Breast epithelium (tissue), 4 donors: ENCODE measurements at regions not wholly inside any gene's neighbourhood (a gene's known extent, or its start where the extent isn't known, plus 50 kb on each side); places are given as distances from the start of the nearest gene placed in this dataset.

ENCODE experiments used
- DNase-seq, 2 donors: peaks; one replicate each; pipeline ENCODE4 v3.0.0-alpha.2; 2019; ENCODE audit warnings: low spot score in 2 of 2
- H3K27ac ChIP-seq, 2 donors: fragments of 200-600 bp; sonication (generic) in 1 of 2; one replicate each; pipeline ENCODE4 v1.5.1; 2016 to 2019; ENCODE audit warnings: mild to moderate bottlenecking in 1 of 2
- H3K27me3 ChIP-seq, 2 donors: fragments of 200-600 bp; sonication (generic) in 1 of 2; one replicate each; pipeline versions ENCODE4 v1.5.1 to v1.6.0; 2017 to 2019; ENCODE audit warnings: control low read depth in 1 of 2, mild to moderate bottlenecking in 1 of 2
- H3K36me3 ChIP-seq: fragments of 200-600 bp; one replicate; pipeline ENCODE4 v1.5.1; 2019
- H3K4me1 ChIP-seq, 2 donors: fragments of 200-600 bp; sonication (generic); one replicate each; pipeline ENCODE4 v1.5.1; 2016 to 2019; ENCODE audit warnings: control low read depth in 1 of 2
- H3K4me3 ChIP-seq, 3 donors: fragments of 200-600 bp; sonication (generic); 1 replicate in 2 of 3; 2 replicates in 1 of 3; pipeline ENCODE4 v1.5.1; 2016 to 2019; ENCODE audit warnings: mild to moderate bottlenecking in 3 of 3, moderate library complexity in 2 of 3
- H3K9me3 ChIP-seq, 2 donors: fragments of 200-600 bp; sonication (generic) in 1 of 2; one replicate each; pipeline ENCODE4 v1.5.1; 2016 to 2019; ENCODE audit warnings: control low read depth in 1 of 2
- POLR2A ChIP-seq: fragments of 450-650 bp; IDR thresholded peaks from one replicate; pipeline ENCODE4 v1.6.1; 2016; ENCODE audit warnings: antibody characterized with exemption, mild to moderate bottlenecking, moderate library complexity
- POLR2AphosphoS5 ChIP-seq, 3 donors: sonication (generic); formaldehyde crosslinking; IDR thresholded peaks; one replicate each; pipeline ENCODE4 v1.6.1; 2017; ENCODE audit warnings: antibody characterized with exemption in 3 of 3
- intact Hi-C: fragments of 100-400 bp; cut with DNase I; formaldehyde crosslinking; loops from one replicate; pipeline ENCODE4 v1.15.1; 2023; ENCODE audit warnings: low total_unique reads
- TF ChIP-seq, protein P1 (sequence below), 3 donors: fragments of 450-650 bp; IDR thresholded peaks; one replicate each; pipeline ENCODE4 v1.5.1; 2016 to 2017; ENCODE audit warnings: antibody characterized with exemption in 3 of 3, mild to moderate bottlenecking in 3 of 3, moderate library complexity in 3 of 3

DNA sequence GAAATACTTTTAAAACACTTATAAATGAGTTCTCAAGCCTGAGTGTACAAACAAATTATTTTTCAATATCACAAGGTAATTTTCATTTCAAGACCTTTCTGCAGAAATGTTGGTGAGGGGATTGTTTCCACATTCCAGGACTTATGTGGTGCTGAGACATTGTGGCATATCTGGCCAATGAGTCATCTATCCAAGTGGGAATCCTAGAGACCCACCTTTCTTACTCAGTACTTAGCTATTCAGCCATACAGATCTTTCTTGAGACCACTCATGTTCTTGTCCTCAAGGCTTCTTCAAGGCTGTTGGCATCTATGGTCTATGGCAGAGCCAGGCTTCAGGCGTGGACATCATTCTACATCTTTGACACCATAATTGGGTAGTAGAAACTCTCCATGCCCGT, 225.4 kb downstream of the DKK1 start:
- no peak overlapping the region for H3K4me3 ChIP-seq
- DNase-seq = no peak
- H3K9me3 ChIP-seq = no peaks in the 10 kb centered on the region
- TF ChIP-seq, protein P1, sequence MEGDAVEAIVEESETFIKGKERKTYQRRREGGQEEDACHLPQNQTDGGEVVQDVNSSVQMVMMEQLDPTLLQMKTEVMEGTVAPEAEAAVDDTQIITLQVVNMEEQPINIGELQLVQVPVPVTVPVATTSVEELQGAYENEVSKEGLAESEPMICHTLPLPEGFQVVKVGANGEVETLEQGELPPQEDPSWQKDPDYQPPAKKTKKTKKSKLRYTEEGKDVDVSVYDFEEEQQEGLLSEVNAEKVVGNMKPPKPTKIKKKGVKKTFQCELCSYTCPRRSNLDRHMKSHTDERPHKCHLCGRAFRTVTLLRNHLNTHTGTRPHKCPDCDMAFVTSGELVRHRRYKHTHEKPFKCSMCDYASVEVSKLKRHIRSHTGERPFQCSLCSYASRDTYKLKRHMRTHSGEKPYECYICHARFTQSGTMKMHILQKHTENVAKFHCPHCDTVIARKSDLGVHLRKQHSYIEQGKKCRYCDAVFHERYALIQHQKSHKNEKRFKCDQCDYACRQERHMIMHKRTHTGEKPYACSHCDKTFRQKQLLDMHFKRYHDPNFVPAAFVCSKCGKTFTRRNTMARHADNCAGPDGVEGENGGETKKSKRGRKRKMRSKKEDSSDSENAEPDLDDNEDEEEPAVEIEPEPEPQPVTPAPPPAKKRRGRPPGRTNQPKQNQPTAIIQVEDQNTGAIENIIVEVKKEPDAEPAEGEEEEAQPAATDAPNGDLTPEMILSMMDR (IDR thresholded peaks at IDR 0.05) = no peak
- TF ChIP-seq POLR2AphosphoS5 (IDR thresholded peaks at IDR 0.05) (no peak), POLR2A (no peak)
- H3K27me3 ChIP-seq = no peaks in the 10 kb centered on the region
- no peaks in the 10 kb centered on the region for H3K4me1 ChIP-seq
- intact Hi-C loops = no loop called here
- H3K36me3 ChIP-seq = no peaks in the 10 kb centered on the region
- H3K27ac ChIP-seq = no peak overlapping the region

DNA sequence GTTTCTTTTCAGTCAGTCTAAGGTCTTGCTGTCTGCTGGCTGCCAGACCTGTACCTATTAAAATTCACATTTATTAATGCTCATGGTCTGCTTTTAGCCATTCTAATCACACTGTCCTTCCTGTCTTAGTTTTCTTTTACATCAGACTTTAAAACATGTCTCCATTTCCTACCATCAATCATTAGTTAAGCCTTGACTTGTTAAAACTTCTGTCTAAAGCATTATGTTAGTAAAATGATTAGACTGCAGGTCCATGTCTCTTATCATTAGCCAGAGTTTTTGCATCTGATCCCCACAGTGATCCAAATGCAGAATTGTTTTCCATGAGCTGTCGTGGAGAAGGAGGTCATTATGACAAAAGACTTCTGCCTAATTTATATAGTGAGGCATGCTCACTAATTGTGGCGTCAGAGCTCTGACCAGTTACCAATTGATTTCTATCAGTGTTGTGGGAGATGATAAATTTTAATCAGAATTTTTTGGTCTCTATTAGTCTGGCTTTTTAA, 226.5 kb downstream of the DKK1 start:
- Histone ChIP-seq H3K4me3 (no peak overlapping the region), H3K36me3 (no peaks in the 10 kb centered on the region), H3K9me3 (no peaks in the 10 kb centered on the region), H3K4me1 (no peaks in the 10 kb centered on the region), H3K27ac (no peak overlapping the region), H3K27me3 (no peaks in the 10 kb centered on the region)
- DNase-seq = no peak
- TF ChIP-seq POLR2A = no peak
- TF ChIP-seq, protein P1 (IDR thresholded peaks at IDR 0.05) = no peak
- TF ChIP-seq POLR2AphosphoS5 (IDR thresholded peaks at IDR 0.05) = no peak
- intact Hi-C loops = no loop called here

DNA sequence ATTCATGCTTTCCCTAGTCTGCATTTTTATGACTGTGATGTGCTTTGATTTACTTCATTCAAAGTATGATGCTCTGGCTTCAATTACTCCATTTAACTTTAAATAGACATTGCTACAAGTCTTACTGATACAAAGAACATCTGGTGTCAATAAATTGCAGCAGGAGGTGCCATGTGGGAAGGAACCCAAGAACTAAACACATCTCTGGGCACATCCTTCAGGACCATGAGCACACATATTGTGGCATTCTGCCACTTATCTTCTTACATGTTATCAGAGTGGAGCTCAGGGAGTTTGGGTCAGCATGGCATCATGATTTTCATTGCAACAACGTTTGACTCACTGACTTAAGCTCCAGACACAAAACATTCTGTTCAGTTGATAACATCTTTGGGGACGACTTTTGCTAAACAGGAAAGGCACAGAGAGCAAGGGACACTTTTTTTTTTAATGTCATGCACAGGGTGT, 227.0 kb downstream of the DKK1 start:
- Histone ChIP-seq H3K4me1 (no peaks in the 10 kb centered on the region), H3K27me3 (no peaks in the 10 kb centered on the region), H3K9me3 (no peaks in the 10 kb centered on the region), H3K36me3 (no peaks in the 10 kb centered on the region), H3K4me3 (no peak overlapping the region), H3K27ac (no peak overlapping the region)
- no peak for DNase-seq
- intact Hi-C loops = no loop called here
- TF ChIP-seq POLR2AphosphoS5 (IDR thresholded peaks at IDR 0.05) = no peak
- no peak for TF ChIP-seq POLR2A
- TF ChIP-seq, protein P1 (IDR thresholded peaks at IDR 0.05) = no peak

DNA sequence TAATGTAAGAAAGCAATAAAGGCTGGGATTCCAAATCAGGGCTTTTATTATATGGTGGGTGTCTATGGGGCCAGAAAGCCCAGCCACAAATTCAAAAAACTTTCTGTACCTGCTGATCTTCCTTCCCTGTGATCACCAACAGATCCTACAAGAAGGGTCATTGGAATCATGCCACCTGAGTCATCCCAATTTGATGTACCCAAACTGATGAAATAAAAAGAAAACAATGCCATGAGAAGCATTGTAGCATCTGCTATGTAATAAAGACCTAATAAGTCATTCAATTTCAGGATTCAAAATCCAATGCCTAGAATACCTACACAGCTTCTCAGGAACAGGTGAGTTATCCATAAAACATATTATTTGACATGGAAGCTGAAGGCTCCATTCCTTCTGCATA, 228.8 kb downstream of the DKK1 start:
- intact Hi-C loops = no loop called here
- no peak overlapping the region for H3K27ac ChIP-seq
- no peaks in the 10 kb centered on the region for H3K4me1 ChIP-seq
- H3K27me3 ChIP-seq = no peaks in the 10 kb centered on the region
- no peak overlapping the region for H3K4me3 ChIP-seq
- DNase-seq = no peak
- no peaks in the 10 kb centered on the region for H3K36me3 ChIP-seq
- TF ChIP-seq POLR2AphosphoS5 (IDR thresholded peaks at IDR 0.05) (no peak), POLR2A (no peak)
- TF ChIP-seq, protein P1 (IDR thresholded peaks at IDR 0.05) = no peak
- no peaks in the 10 kb centered on the region for H3K9me3 ChIP-seq

DNA sequence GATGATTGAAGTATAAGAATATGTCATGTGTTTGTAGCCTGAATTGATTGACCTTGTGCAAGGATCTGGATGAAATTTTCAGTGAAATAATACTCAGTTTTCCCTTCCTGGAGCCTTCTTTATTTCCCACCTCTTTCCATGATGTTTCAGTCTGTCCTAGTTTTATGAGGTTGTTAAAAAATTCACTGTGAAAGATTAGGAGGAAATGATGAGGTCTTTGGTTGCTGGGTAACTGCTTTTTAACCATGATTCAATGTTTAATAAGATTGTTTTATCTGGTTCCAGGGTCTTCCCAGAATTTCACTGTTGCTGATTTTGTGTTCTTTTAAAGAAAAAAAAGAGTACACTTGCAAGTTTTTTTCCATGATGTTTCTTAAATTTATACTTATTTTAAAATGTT, 221.5 kb downstream of the MBL2 start:
- no peak for TF ChIP-seq POLR2AphosphoS5 (IDR thresholded peaks at IDR 0.05)
- TF ChIP-seq, protein P1 (IDR thresholded peaks at IDR 0.05) = no peak
- DNase-seq = no peak
- no peaks in the 10 kb centered on the region for H3K36me3 ChIP-seq
- intact Hi-C loops = no loop called here
- no peaks in the 10 kb centered on the region for H3K9me3 ChIP-seq
- no peak overlapping the region for H3K27ac ChIP-seq
- H3K27me3 ChIP-seq = no peaks in the 10 kb centered on the region
- H3K4me3 ChIP-seq = no peak overlapping the region
- no peaks in the 10 kb centered on the region for H3K4me1 ChIP-seq
